GM11168 (cell line): ENCODE measurements at regions not wholly inside any gene's neighbourhood (a gene's known extent, or its start where the extent isn't known, plus 50 kb on each side); places are given as distances from the start of the nearest gene placed in this dataset.
"Not testable (repeated sequence)": the region's sequence is repeated elsewhere in the genome, so short reads cannot be mapped to it uniquely, and the experiment has no call there.

Experiments
- in situ Hi-C: fragments of 300-500 bp; cut with MboI; formaldehyde crosslinking; loops from one replicate; pipeline ENCODE4 v1.12.0; 2022; ENCODE audit warnings: low sequenced_read_pairs; ENCODE audit not compliant: unreplicated experiment

DNA sequence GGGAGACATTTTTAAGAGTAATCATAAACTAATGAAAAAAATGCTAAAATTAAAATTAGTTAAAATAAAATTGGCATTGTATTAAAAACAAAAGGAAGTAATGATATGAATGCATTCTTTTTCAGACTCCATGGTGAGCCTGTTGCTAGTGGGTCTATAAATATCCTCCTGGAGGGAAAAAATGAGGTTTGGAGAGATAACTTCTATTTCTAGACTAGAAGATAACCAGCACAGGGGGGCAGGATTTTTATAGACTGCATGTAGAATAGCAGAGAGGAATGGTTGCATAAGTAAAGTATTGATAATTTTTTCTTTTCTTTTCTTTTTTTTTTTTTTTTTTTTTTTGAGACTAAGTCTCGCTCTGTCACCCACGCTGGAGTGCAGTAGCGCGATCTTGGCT lies 835.8 kb upstream of the VRK2 start:
- in situ Hi-C loops, result no loop called here

DNA sequence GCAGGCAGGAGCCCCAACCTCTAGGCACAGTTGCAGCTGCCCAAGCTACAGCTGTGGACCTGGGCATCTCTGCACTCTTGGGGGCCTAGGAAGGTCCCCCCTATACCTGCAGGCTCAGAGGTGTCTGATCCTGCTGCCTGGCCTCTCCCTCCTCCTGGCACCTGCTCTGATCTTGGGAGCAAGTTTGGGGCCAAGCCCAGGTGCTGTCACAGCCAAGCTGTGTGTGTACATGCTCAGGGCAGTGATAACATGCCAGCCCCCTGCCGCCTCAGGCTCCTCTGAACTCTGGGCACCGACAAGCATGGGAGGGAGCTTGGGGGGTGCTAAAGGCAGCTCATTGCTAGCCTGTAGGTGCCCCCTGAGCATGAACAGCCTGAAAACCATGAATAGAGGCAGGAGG lies 829.6 kb upstream of the VRK2 start:
- in situ Hi-C loops, result no loop called here

GRCh38 chr2:57218206-57218605 lies 828.4 kb upstream of the VRK2 start:
- in situ Hi-C loops, result no loop called here

- in situ Hi-C loops, result not testable (repeated sequence)
These were observed 816.9 kb upstream of the VRK2 start for GRCh38 chr2:57229706-57230105.

DNA sequence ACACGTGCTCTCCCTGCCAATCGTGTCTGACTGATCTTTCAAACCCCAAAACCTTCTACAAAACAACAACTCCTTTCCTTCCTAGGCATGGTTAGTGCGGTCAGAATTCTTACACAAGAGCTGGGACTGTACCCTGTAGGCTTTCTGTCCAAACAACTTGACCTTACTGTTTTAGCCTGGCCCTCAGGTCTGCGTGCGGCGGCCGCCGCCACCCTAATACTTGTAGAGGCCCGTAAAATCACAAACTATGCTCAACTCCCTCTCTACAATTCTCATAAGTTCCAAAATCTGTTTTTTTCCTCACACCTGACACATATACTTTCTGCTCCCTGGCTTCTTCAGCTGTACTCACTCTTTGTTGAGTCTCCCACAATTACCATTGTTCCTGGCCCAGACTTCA lies 814.3 kb upstream of the VRK2 start:
- in situ Hi-C loops, result not testable (repeated sequence)

- in situ Hi-C loops, result not testable (repeated sequence)
These were observed 795.1 kb upstream of the VRK2 start for GRCh38 chr2:57251495-57251894.

GRCh38 chr2:57276408-57276807 lies 770.2 kb upstream of the VRK2 start:
- in situ Hi-C loops, result not testable (repeated sequence)

GRCh38 chr2:57278451-57278850 lies 768.2 kb upstream of the VRK2 start:
- in situ Hi-C loops, result no loop called here

DNA sequence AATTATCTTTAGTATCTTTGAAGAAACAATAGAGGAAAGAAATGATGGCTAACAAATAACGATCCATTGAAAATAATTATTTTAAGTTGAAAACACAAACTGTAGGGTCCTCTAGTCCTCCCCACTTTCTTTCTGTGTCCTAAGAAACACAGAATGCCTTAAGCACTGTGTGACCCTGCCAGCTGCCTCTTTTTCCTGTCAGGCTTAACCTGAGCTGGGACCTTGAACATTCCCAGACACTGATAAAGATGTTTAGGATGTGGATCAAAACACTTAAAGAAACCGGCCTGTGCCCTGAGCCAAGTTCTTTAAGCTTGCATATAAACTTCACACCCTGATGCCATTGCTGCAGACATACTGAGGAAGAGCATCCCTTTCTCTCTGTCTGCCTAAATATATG lies 755.4 kb upstream of the VRK2 start:
- in situ Hi-C loops, result no loop called here

- in situ Hi-C loops, result no loop called here
These were observed 749.6 kb upstream of the VRK2 start for GRCh38 chr2:57296795-57297517.

- in situ Hi-C loops, result no loop called here
These were observed 732.9 kb upstream of the VRK2 start for GRCh38 chr2:57313678-57314077.

DNA sequence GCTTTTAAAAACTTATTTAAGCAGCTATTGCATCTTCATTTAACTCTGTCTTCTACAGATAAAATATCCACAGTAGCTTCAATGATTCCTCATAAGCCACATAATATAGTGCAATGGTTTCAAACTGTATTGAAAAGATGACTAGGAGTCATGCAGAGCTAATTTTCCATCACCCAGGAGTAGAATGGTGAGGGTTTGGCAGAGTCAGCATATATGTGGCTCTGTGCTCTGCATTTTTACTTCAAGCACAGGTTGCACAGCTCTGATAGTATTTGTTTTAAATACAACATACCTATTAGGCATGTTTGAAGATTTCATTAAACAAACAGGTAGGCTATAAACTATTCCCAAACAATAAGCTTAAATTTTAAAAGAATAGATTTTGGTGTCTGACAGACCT lies 731.9 kb upstream of the VRK2 start:
- in situ Hi-C loops, result no loop called here

- in situ Hi-C loops, result no loop called here
These were observed 716.2 kb upstream of the VRK2 start for GRCh38 chr2:57330447-57330846.

GRCh38 chr2:57333221-57333620 lies 713.4 kb upstream of the VRK2 start:
- in situ Hi-C loops, result no loop called here

- in situ Hi-C loops, result no loop called here
These were observed 703.1 kb upstream of the VRK2 start for GRCh38 chr2:57343391-57344006.

DNA sequence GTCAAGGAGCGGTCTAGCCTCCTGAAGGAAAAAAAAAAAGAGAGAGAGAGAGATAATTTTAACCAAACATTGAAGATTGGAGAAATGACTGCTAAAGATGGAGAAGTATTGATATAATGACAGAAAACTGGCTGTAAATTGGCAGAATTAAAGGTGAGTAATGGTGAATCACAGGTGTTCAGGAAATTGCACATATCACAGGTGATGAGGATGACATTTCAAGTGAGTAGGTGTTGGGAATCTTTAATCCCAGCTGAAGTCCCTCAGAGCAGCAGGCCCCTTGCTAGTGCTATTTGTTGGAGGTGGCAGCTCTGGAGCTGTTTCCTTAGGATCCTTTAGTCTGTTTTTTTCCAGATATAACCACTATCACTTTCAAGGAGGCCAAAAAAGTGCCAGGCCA lies 678.4 kb upstream of the VRK2 start:
- in situ Hi-C loops, result no loop called here

DNA sequence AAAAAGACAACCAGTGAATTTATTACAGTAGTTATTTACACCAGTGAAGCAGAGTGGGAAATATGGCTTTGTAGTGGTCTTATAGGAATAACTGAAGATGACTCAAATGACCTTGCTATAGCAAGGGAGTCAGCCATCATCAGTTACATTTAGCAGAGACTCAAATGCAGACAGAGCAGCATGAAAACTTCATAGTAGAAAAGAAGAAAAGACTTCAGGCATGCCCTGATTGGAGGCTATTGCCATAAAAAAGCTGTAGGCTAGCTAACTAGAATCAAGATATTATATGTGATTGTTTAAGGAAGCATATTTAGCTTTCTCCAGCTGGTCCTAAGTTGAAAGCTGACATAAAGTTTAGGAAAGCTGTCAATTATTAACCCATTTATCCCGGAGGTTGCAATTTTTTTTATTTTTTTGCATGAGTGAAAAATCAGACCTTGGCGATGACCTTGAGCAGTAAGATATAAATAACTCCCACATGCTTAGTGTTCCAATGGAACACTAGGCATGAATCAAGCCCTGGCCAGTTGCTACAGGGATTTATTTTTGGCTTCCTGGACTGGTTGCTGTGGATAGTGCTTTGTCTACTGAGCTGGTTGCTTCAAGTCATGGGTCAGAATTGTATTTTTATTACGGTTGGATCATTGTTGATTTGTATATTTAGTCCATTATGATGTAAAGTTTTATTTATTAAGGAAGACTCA lies 675.6 kb upstream of the VRK2 start:
- in situ Hi-C loops, result no loop called here

- in situ Hi-C loops, result no loop called here
These were observed 674.2 kb upstream of the VRK2 start for GRCh38 chr2:57372237-57372984.

GRCh38 chr2:57373530-57373929 lies 673.1 kb upstream of the VRK2 start:
- in situ Hi-C loops, result no loop called here

- in situ Hi-C loops, result no loop called here
These were observed 669.6 kb upstream of the VRK2 start for GRCh38 chr2:57376985-57377384.

DNA sequence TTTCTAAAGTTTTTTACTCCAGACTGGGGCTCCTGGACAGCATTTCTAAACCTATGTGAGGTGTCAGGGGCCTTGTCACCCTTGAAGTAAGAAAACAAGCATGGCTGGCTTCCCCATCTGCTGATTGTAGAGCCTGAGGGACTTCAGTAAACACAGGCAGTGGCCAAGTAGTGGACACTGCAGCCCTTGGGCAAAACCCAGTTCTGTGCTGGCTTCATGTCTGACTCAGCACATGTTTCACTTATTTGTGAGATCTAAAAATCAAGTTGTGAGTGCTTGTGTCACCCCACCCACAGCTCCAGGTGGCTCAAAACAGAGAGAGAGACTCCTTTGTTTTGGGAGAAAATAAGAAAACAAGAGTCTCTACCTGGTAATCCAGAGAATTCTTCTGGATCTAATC lies 660.3 kb upstream of the VRK2 start:
- in situ Hi-C loops, result no loop called here
